DND-41 (cell line): ENCODE measurements at regions not wholly inside any gene's neighbourhood (a gene's known extent, or its start where the extent isn't known, plus 50 kb on each side); places are given as distances from the start of the nearest gene placed in this dataset.

ENCODE experiments used
- EZH2 ChIP-seq: IDR thresholded peaks from 3 replicates; pipeline ENCODE4 v1.6.1; 2012; ENCODE audit warnings: borderline replicate concordance, low read depth, mild to moderate bottlenecking, moderate library complexity, low read length, inconsistent platforms; ENCODE audit not compliant: severe bottlenecking
- TF ChIP-seq, protein P1 (sequence below): IDR thresholded peaks from 2 replicates; pipeline ENCODE4 v1.5.1; 2012; ENCODE audit warnings: borderline replicate concordance, low read length, moderate library complexity, mild to moderate bottlenecking; ENCODE audit not compliant: poor library complexity, severe bottlenecking; ENCODE audit errors: extremely low read depth

DNA sequence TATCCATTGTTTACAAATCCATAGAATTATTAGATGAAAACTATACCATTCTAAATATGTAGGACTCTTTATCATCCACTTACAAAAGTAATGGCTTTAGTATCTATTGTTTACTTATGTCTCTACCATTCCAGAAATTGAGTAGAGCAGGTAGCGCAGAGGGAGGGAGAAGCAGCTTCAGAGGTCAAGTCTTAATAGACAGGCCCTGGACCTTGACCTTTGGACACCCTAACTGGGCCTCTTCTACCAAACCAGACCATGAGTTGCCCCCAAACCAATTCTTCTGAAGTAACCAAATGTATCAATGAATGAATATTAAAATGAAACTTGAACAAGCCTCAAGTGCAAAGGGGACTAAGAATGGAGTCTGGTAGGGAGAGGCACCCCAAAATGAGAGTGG is 124.9 kb upstream of the ANKRD55 start:
- TF ChIP-seq, protein P1, sequence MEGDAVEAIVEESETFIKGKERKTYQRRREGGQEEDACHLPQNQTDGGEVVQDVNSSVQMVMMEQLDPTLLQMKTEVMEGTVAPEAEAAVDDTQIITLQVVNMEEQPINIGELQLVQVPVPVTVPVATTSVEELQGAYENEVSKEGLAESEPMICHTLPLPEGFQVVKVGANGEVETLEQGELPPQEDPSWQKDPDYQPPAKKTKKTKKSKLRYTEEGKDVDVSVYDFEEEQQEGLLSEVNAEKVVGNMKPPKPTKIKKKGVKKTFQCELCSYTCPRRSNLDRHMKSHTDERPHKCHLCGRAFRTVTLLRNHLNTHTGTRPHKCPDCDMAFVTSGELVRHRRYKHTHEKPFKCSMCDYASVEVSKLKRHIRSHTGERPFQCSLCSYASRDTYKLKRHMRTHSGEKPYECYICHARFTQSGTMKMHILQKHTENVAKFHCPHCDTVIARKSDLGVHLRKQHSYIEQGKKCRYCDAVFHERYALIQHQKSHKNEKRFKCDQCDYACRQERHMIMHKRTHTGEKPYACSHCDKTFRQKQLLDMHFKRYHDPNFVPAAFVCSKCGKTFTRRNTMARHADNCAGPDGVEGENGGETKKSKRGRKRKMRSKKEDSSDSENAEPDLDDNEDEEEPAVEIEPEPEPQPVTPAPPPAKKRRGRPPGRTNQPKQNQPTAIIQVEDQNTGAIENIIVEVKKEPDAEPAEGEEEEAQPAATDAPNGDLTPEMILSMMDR, result no peak
- no peak for TF ChIP-seq EZH2
